ENCODE measurements at regions not wholly inside any gene's neighbourhood (a gene's known extent, or its start where the extent isn't known, plus 50 kb on each side); places are given as distances from the start of the nearest gene placed in this dataset.
"Not testable (repeated sequence)": the region's sequence is repeated elsewhere in the genome, so short reads cannot be mapped to it uniquely, and the experiment has no call there.

DNA sequence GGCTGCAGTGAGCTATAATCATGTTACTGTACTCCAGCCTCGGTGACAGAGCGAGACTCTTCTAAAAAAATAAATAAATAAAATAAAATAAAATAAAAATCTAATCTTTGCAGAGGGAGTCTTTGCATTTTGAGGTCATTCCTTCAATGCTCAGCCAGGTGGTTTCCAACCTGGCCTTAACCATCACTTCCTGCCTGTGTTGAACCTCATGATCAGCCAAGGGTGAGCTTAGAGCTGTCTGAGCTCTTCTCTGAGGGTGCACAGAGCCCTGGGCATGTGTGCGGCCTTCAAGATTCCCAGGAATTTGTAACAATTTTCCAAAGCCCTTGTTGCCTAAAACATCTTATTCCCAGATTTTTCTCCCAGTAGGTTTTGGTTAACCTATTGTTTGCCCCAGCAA, 94.3 kb downstream of the KCNJ12 start:
- DNase-seq (ENCODE audit: low read depth in 2 of 3, low spot score in 2 of 3): not testable (repeated sequence)

DNA sequence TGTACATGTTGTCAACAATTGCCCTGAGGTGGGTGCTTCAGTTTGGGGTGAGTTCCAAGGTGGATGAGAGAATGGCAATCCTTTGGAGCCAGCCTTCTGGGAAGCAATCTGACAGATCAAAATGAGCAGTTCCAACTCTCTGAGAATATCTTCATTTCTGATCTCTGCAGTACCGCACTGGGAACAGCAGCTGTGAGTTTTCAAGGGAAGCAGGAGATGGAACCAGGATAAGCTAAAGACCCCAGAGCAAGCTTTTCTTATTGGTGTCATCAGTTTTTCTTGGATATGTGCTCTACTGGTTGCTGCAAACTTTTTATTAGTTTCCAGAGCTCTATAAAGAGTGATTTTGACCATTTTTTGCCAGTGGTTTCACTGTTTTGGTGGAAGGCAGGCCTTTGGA, 94.7 kb downstream of the KCNJ12 start:
- DNase-seq (ENCODE audit: low read depth in 2 of 3, low spot score in 2 of 3): no peak

GRCh38 chr17:21474815-21475214, 98.7 kb downstream of the KCNJ12 start:
- DNase-seq (ENCODE audit: low read depth in 2 of 3, low spot score in 2 of 3): no peak

GRCh38 chr17:21475571-21475970, 99.4 kb downstream of the KCNJ12 start:
- no peak for DNase-seq (ENCODE audit: low read depth in 2 of 3, low spot score in 2 of 3)

DNA sequence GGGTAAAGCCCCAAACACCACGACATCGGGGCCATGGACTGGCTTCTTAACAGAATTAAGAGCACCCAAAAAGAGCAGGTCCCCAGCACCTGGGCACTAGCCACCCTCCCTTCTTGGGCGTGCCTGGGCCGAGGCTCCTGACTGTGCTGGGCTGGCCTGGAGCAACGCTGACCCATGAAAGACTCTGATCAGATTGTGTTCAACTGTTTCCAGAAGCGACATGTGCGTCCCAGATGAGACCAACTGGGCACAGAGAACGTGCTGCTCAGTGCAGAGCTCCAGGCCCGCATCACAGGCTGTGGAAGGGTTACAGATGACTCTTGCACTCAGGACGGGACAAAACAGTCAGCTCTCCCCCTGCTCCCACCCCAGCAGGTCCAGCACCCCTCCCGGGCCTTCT, 100.7 kb downstream of the KCNJ12 start:
- no peak for DNase-seq (ENCODE audit: low read depth in 2 of 3, low spot score in 2 of 3)

GRCh38 chr17:21482189-21482865, 106.2 kb downstream of the KCNJ12 start:
- no peak for DNase-seq (ENCODE audit: low read depth in 2 of 3, low spot score in 2 of 3)

DNA sequence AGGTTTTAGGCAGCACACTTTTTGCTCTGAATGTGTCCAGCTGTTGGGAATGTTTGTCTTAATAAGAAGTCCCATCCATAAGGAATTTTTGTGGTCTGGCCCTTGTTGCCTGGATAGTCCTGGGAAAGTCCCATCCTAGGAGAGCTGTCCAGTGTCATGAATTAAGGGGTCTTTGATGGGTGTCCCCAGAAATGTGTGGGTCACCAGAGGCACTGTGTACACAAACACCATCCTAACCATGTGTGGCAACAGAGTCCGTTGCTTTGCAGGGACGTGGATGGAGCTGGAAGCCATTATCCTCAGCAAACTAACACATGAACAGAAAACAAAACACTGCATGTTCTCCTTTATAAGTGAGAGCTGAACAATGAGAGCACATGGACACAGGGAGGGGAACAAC, 111.9 kb downstream of the KCNJ12 start:
- not testable (repeated sequence) for DNase-seq (ENCODE audit: low read depth in 2 of 3, low spot score in 2 of 3)

- no peak for DNase-seq (ENCODE audit: low read depth in 2 of 3, low spot score in 2 of 3)
These were observed 117.8 kb downstream of the KCNJ12 start for GRCh38 chr17:21493993-21494392.

DNA sequence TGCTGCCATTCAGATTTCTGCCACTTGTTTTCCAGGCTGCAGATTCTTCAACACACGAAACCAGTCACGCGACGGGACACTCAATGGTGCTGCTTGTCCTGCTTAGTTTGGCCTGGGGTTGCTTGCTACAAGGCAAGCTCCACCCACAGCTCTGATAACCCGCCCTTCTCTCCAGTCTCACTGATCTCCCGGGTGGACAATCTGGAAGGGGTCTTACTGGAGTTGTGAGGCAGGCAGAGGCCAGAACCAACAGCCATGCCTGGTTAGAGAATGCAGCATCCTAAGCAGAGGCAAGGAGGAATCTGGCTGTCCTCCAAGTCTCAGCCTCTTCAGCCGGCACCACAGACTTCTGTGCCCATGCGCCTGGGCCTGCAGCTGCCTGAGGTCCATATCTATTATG, 119.1 kb downstream of the KCNJ12 start:
- DNase-seq (ENCODE audit: low read depth in 2 of 3, low spot score in 2 of 3): no peak

- no peak for DNase-seq (ENCODE audit: low read depth in 2 of 3, low spot score in 2 of 3)
These were observed 123.9 kb downstream of the KCNJ12 start for GRCh38 chr17:21500064-21500463.

GRCh38 chr17:21501927-21502700, 126.0 kb downstream of the KCNJ12 start:
- not testable (repeated sequence) for DNase-seq (ENCODE audit: low read depth in 2 of 3, low spot score in 2 of 3)

- no peak for DNase-seq (ENCODE audit: low read depth in 2 of 3, low spot score in 2 of 3)
These were observed 130.0 kb downstream of the KCNJ12 start for GRCh38 chr17:21505819-21506815.

DNA sequence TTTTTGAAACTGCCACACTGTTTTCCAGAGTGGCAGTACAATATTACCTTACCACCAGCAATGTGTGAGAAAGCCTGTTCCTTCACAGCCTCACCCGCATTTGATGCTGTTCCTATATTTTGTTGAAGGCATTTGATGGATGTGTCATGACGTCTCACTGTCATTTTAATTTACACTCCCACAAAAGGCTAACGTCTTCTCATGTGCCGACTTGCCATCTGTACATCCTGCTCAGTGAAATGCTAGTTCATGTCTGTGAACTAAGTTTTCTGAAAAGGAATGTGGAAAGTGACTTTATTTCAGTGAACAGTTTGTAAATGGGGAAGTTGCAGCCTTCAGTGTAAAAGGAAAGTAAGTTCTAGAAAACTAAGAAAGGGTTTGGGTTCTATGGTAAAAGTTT, 131.6 kb downstream of the KCNJ12 start:
- DNase-seq (ENCODE audit: low read depth in 2 of 3, low spot score in 2 of 3): not testable (repeated sequence)

DNA sequence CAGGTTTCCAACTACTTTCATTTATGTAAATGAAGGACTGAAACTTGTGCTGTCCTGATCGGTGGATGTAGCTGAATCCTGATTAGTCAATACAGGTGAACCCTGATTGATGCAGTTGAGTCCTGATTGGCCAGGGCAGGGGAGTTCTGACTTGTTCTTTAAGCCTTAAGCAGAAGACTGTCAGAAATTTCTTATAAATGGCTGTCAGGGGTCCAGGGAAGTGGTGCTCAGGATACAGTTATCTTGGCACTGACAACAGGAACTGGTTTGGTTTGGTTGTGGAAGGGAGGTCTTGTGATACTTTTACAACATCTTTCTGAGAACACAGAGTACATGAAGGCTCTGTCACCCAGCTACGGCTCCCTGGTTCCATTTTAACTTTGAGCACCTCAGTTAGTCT, 132.1 kb downstream of the KCNJ12 start:
- no peak for DNase-seq (ENCODE audit: low read depth in 2 of 3, low spot score in 2 of 3)

- not testable (repeated sequence) for DNase-seq (ENCODE audit: low read depth in 2 of 3, low spot score in 2 of 3)
These were observed 133.2 kb downstream of the KCNJ12 start for GRCh38 chr17:21509356-21509755.

GRCh38 chr17:21510686-21511362, 134.7 kb downstream of the KCNJ12 start:
- no peak for DNase-seq (ENCODE audit: low read depth in 2 of 3, low spot score in 2 of 3)

DNA sequence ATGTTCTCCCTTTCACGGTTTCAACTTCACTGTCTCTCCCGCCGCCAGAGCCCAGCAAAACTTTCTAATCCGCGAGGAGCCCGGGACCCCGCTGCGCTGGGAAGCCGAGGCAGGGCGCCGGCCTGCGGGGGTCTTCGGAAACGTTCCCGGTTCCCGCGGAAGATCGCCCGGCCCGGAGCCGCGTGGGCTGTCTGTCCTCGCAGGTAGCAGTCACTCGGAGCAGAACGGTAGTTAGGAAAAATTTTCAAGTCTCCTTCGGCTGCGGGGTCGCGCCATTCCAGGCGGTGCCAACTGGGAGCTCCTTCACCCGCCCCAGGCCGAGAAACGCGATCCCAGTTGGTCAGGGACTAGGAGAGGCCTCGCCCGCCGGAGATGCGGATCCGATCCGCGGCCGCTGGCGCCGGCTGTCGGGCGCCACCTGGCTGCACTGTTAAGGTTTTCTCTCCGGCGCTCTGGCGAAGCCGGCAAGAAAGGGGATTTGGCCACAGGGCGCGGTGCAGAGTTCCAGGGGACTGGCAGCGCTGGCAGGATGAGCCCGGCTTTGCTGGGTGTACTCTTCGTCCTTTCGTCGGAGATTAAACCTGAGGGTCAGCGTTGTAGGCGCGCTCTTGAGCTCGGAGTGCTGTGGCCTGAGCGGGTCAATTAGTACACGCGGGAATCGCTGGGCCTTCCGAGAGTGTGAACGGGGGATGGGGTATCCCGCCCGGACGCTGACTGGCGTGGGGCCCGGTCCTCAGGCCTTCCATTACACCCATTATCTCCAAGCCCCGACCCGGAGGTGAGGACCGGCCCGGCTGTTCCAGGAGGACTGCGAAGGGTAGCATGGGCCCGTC, 135.4 kb downstream of the KCNJ12 start:
- peak; percentile 26 to 44 (median 27) for DNase-seq (ENCODE audit: low read depth in 2 of 3, low spot score in 2 of 3)

GRCh38 chr17:21512307-21513011, 136.3 kb downstream of the KCNJ12 start:
- no peak for DNase-seq (ENCODE audit: low read depth in 2 of 3, low spot score in 2 of 3)

- peak; percentile 44 to 68 (median 48) for DNase-seq (ENCODE audit: low read depth in 2 of 3, low spot score in 2 of 3)
These were observed 136.9 kb downstream of the KCNJ12 start for GRCh38 chr17:21513012-21513570.
